Astrocyte (in vitro differentiated cells and primary cell): ENCODE measurements at regions not wholly inside any gene's neighbourhood (a gene's known extent, or its start where the extent isn't known, plus 50 kb on each side); places are given as distances from the start of the nearest gene placed in this dataset.

Experiments
- DNase-seq: peaks from one replicate; pipeline ENCODE4 v3.0.0-alpha.2; 2010; ENCODE audit warnings: low read depth
- FAIRE-seq: peaks from 2 replicates; lab custom pipeline; 2011; peaks lifted over from hg19 to GRCh38; lab: Jason Lieb, UNC
- H2AFZ ChIP-seq: 2 replicates; pipeline ENCODE4 v1.6.0; 2012; ENCODE audit warnings: low read depth, low read length, inconsistent platforms
- H3K27ac ChIP-seq: 2 replicates; pipeline ENCODE4 v1.5.1; 2011; ENCODE audit warnings: low read depth, low read length, inconsistent platforms
- H3K27me3 ChIP-seq: 2 replicates; pipeline ENCODE4 v1.6.0; 2011; ENCODE audit warnings: low read length, inconsistent platforms; ENCODE audit not compliant: insufficient read depth
- H3K36me3 ChIP-seq: 2 replicates; pipeline ENCODE4 v1.5.1; 2011; ENCODE audit warnings: low read length, inconsistent platforms; ENCODE audit not compliant: insufficient read depth
- H3K4me1 ChIP-seq: 2 replicates; pipeline ENCODE4 v1.5.1; 2011; ENCODE audit warnings: low read length, inconsistent platforms; ENCODE audit not compliant: insufficient read depth
- H3K4me2 ChIP-seq: 2 replicates; pipeline ENCODE4 v1.6.0; 2012; ENCODE audit warnings: low read length, inconsistent platforms
- H3K4me3 ChIP-seq: 2 replicates; pipeline ENCODE4 v1.5.1; 2011; ENCODE audit warnings: low read depth, mild to moderate bottlenecking, low read length, inconsistent platforms; ENCODE audit not compliant: insufficient read depth
- H3K79me2 ChIP-seq: 2 replicates; pipeline ENCODE4 v1.6.0; 2012; ENCODE audit warnings: mild to moderate bottlenecking, low read length, inconsistent platforms; ENCODE audit not compliant: insufficient read depth
- H3K9ac ChIP-seq: 2 replicates; pipeline ENCODE4 v1.6.0; 2012; ENCODE audit warnings: mild to moderate bottlenecking, low read length, inconsistent platforms
- H3K9me3 ChIP-seq: 2 replicates; pipeline ENCODE4 v1.5.1; 2012; ENCODE audit warnings: low read depth, mild to moderate bottlenecking, low read length, inconsistent platforms; ENCODE audit not compliant: insufficient read depth
- H4K20me1 ChIP-seq: 2 replicates; pipeline ENCODE4 v1.6.0; 2012; ENCODE audit warnings: low read length, inconsistent platforms; ENCODE audit not compliant: insufficient read depth
- H3K27ac Mint-ChIP-seq: one replicate; pipeline ENCODE4 v1.8.0; 2021; ENCODE audit warnings: mild to moderate bottlenecking, mixed read lengths; ENCODE audit not compliant: unreplicated experiment
- H3K27me3 Mint-ChIP-seq: one replicate; pipeline ENCODE4 v1.8.0; 2021; ENCODE audit warnings: low read depth, mixed read lengths; ENCODE audit not compliant: unreplicated experiment
- H3K36me3 Mint-ChIP-seq: one replicate; pipeline ENCODE4 v1.8.0; 2021; ENCODE audit warnings: low read depth, mixed read lengths; ENCODE audit not compliant: unreplicated experiment
- H3K4me1 Mint-ChIP-seq: one replicate; pipeline ENCODE4 v1.8.0; 2021; ENCODE audit warnings: low read depth, mixed read lengths; ENCODE audit not compliant: unreplicated experiment
- H3K4me3 Mint-ChIP-seq: one replicate; pipeline ENCODE4 v1.8.0; 2021; ENCODE audit warnings: mild to moderate bottlenecking, moderate library complexity, mixed read lengths; ENCODE audit not compliant: unreplicated experiment
- H3K9me3 Mint-ChIP-seq: one replicate; pipeline ENCODE4 v1.8.0; 2021; ENCODE audit warnings: mild to moderate bottlenecking, mixed read lengths; ENCODE audit not compliant: unreplicated experiment
- CTCF ChIP-seq: IDR thresholded peaks from 2 replicates; pipeline ENCODE4 v1.5.1; 2011; ENCODE audit warnings: low read depth, mild to moderate bottlenecking, inconsistent platforms, low read length, moderate library complexity; ENCODE audit not compliant: insufficient read depth
- EZH2 ChIP-seq: IDR thresholded peaks from 2 replicates; pipeline ENCODE4 v1.6.1; 2012; ENCODE audit warnings: mild to moderate bottlenecking, low read length, inconsistent platforms; ENCODE audit not compliant: insufficient read depth

GRCh38 chr6:44630125-44631028, 242.9 kb downstream of the CDC5L start:
- Histone ChIP-seq H4K20me1 (no peaks in the 10 kb centered on the region), H3K36me3 (no peaks in the 10 kb centered on the region), H3K27ac (no peak overlapping the region), H3K9ac (no peak overlapping the region), H2AFZ (no peak overlapping the region), H3K4me3 (no peak overlapping the region), H3K4me2 (peak overlapping the region; percentile 53), H3K27me3 (no peaks in the 10 kb centered on the region), H3K9me3 (no peaks in the 10 kb centered on the region), H3K79me2 (no peaks in the 10 kb centered on the region), H3K4me1 (peaks cover 11% of the 10 kb centered on the region)
- Mint-ChIP-seq H3K36me3 (no peaks in the 10 kb centered on the region), H3K27me3 (peaks cover 2% of the 10 kb centered on the region), H3K4me1 (peaks cover 15% of the 10 kb centered on the region), H3K9me3 (no peaks in the 10 kb centered on the region), H3K27ac (no peak overlapping the region), H3K4me3 (no peak overlapping the region)
- FAIRE-seq, result peak; percentile 26
- DNase-seq, result peak; percentile 63
- TF ChIP-seq CTCF (peak; percentile 62), EZH2 (no peak)

- FAIRE-seq, result peak; percentile 39
- peaks cover 15% of the 10 kb centered on the region for H3K4me1 Mint-ChIP-seq
- no peaks in the 10 kb centered on the region for H3K27me3 ChIP-seq
Observed at GRCh38 chr6:44631968-44632367, 244.5 kb downstream of the CDC5L start.

More at GRCh38 chr6:44631968-44632367, 244.5 kb downstream of the CDC5L start:
- H3K4me3 Mint-ChIP-seq, result no peak overlapping the region
- H3K4me1 ChIP-seq, result peaks cover 11% of the 10 kb centered on the region
- no peak overlapping the region for H3K27ac ChIP-seq
- no peaks in the 10 kb centered on the region for H3K9me3 ChIP-seq
- H3K27me3 Mint-ChIP-seq, result peaks cover 3% of the 10 kb centered on the region
- DNase-seq, result no peak
- H3K9me3 Mint-ChIP-seq, result no peaks in the 10 kb centered on the region
- H4K20me1 ChIP-seq, result no peaks in the 10 kb centered on the region
- TF ChIP-seq CTCF (no peak), EZH2 (no peak)
- H3K36me3 Mint-ChIP-seq, result no peaks in the 10 kb centered on the region
- H3K27ac Mint-ChIP-seq, result no peak overlapping the region
- no peak overlapping the region for H3K4me3 ChIP-seq
- H3K9ac ChIP-seq, result peak overlapping the region; percentile 9
- peak overlapping the region; percentile 30 for H3K4me2 ChIP-seq
- no peak overlapping the region for H2AFZ ChIP-seq
- no peaks in the 10 kb centered on the region for H3K36me3 ChIP-seq
- H3K79me2 ChIP-seq, result no peaks in the 10 kb centered on the region
